H54 (cell line): ENCODE measurements at regions not wholly inside any gene's neighbourhood (a gene's known extent, or its start where the extent isn't known, plus 50 kb on each side); places are given as distances from the start of the nearest gene placed in this dataset.

Experiments used
- DNase-seq: peaks from one replicate; pipeline ENCODE4 v3.0.0; 2011; ENCODE audit warnings: low spot score, mixed read lengths; ENCODE audit not compliant: insufficient read length
- FAIRE-seq: peaks from 3 replicates; lab custom pipeline; 2011; peaks lifted over from hg19 to GRCh38; lab: Jason Lieb, UNC
- POLR2A ChIP-seq: IDR thresholded peaks from 2 replicates; pipeline ENCODE4 v1.6.1; 2011; ENCODE audit warnings: low read depth, mild to moderate bottlenecking, low read length

GRCh38 chrX:147626605-147627004, 285.1 kb upstream of the FMR1 start:
- no peak for DNase-seq
- FAIRE-seq: no peak
- TF ChIP-seq POLR2A: no peak

DNA sequence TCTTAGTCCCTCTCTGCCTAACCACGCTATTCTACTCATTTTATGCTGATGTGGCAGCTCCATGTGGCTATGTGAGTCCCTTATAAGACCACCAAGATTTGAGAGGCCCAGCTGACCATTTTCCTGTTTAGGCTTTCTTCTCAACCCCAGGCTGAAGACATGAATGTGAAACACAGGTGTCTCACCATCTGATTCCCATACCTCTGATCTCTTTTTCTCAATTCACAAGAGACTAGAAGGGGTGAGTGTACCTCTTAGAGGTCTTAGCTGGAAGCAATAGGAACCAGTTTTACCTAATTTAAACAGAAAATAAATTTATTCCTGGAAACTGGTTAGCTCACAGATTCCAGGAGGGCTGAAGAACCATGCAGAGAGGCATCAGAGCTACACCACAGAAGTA, 276.5 kb upstream of the FMR1 start:
- no peak for FAIRE-seq
- DNase-seq: no peak
- TF ChIP-seq POLR2A: no peak

DNA sequence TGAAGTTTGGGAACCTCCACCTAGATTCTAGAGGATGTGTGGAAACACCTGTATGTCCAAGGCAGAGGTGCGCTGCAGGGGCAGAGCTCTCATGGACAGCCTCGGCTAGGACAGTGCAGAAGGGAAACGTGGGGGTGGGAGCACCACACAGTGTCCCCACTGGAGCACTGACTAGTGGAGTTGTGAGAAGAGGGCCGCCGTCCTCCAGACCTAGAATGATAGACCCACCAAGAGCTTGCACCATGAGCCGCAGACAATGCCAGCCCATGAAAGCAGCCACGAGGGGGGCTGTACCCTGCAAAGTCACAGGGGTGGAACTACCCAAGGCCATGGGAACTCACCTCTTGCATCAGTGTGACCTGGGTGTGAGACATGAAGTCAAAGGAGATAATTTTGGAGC, 274.5 kb upstream of the FMR1 start:
- DNase-seq (no peak), FAIRE-seq (no peak)
- no peak for TF ChIP-seq POLR2A

GRCh38 chrX:147646949-147647723, 264.6 kb upstream of the FMR1 start:
- FAIRE-seq (no peak), DNase-seq (no peak)
- no peak for TF ChIP-seq POLR2A

- no peak for FAIRE-seq
Observed at GRCh38 chrX:147675819-147676218, 235.9 kb upstream of the FMR1 start.

DNA sequence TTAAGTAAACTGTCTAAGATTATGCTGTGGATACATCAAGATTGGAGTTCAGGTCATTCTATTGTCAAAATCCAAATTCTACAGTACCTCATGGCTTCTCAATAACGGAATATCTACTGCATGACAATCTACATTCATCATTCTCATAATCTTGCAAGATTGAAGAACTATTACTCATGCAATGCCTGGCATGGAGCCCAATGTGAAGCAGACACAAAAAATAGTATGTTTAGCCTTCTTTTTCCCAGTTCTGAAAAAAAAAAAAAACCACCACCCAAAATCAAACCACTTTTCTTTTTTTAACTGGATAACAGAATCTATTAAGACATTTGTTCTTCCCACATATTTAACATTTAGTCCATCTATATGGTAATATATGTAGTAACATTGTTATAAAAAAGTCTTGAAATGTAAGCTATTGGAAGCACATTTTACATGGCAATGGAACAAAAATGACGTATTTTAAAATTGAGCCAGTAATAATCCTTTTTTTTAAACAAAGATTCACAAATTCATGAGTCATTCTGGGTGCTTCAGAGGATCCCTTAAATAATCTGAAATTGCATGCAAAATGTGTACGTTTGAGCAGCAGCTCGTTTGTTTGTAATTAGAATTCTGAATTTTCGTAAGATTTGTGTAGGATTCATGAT, 232.2 kb upstream of the FMR1 start:
- no peak for DNase-seq
- no peak for FAIRE-seq
- no peak for TF ChIP-seq POLR2A

More at GRCh38 chrX:147675819-147676218, 235.9 kb upstream of the FMR1 start:
- DNase-seq: no peak
- no peak for TF ChIP-seq POLR2A

DNA sequence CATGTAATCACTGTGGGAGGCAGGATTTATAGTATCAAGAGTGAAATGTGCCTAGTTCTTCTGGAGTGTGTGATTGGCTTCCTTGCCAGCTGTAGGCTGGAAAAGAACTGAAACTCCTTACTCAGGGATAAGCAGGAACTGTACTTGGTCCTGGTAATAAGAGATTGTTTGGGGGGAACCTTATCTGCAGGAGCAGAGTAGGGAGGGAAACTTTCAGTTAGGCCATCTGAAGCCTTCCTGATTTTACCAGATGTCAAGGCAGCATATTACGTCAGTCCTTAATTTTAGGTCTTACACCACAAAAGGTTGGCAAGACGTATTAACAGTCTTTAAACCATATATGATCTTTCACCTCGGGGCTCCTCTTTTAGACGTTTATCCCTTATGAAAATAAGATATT, 231.5 kb upstream of the FMR1 start:
- DNase-seq (no peak), FAIRE-seq (no peak)
- TF ChIP-seq POLR2A: no peak

GRCh38 chrX:147693511-147693910, 218.2 kb upstream of the FMR1 start:
- TF ChIP-seq POLR2A: no peak
- no peak for DNase-seq
- FAIRE-seq: no peak

DNA sequence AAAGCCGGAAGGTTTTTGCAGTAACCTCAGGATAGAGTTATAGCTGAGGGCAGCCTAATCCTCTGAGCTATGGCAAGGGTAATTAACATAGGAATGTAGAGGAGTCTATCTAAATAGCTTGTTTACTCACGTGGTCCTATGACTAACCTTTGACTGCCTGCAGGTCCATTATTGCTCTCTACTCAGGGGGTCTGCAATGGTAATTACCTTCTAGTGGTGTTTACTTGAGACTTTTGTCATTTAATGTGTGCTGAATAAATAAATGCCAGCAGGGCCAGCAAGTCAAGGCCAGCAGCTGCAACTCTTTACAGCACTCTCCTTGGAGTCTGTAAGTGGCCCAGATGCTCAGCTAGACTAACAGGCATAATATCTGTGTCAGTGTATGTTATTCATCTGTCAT, 212.7 kb upstream of the FMR1 start:
- no peak for FAIRE-seq
- TF ChIP-seq POLR2A: no peak

GRCh38 chrX:147710301-147710700, 201.4 kb upstream of the FMR1 start:
- TF ChIP-seq POLR2A: no peak

More for the DNA sequence above, 212.7 kb upstream of the FMR1 start:
- DNase-seq: no peak

GRCh38 chrX:147733369-147733768, 178.3 kb upstream of the FMR1 start:
- no peak for FAIRE-seq
- no peak for TF ChIP-seq POLR2A

More at GRCh38 chrX:147710301-147710700, 201.4 kb upstream of the FMR1 start:
- FAIRE-seq (no peak), DNase-seq (no peak)

DNA sequence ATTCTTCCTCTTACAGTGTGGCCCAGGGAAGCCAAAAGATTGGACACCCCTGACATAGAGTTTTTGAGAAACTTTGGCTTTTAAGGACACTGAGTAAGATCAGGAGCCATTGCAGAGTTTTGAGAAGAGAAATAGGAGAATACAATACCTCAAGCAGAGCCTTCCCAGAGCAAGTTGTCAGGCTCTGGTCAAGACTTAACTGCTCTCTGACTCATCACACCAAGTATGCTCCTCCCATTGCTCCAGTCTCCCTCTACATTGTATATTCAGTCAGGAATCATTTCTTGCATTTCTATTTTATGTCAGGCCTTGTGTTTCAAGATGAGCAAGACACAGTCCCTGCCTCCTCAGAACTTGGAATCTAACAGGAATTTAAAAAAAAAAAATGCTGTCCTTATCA, 176.4 kb upstream of the FMR1 start:
- FAIRE-seq (no peak), DNase-seq (no peak)
- TF ChIP-seq POLR2A: no peak

More at GRCh38 chrX:147733369-147733768, 178.3 kb upstream of the FMR1 start:
- DNase-seq: no peak

DNA sequence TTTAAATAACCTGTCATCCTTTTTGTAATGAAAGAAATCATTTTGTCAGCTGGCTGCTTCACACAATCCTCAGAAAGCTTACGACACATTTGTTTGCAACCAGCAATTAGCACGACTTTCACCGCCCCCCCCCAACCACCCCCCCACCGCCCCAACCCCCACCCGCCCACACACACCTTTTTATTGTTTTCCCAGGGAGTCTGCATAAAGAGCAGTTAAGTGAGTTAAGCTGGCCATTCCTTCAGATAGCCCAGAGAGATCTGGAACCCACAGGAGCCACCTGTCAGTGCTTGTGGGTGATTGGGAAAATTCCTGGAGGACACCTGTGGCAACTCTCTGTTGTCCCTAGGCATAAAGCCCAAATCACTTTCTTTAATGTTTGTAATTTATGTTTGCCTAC, 175.7 kb upstream of the FMR1 start:
- DNase-seq (no peak), FAIRE-seq (no peak)
- no peak for TF ChIP-seq POLR2A

- TF ChIP-seq POLR2A: no peak
- FAIRE-seq (no peak), DNase-seq (no peak)
Observed at GRCh38 chrX:147737690-147738089, 174.0 kb upstream of the FMR1 start.

DNA sequence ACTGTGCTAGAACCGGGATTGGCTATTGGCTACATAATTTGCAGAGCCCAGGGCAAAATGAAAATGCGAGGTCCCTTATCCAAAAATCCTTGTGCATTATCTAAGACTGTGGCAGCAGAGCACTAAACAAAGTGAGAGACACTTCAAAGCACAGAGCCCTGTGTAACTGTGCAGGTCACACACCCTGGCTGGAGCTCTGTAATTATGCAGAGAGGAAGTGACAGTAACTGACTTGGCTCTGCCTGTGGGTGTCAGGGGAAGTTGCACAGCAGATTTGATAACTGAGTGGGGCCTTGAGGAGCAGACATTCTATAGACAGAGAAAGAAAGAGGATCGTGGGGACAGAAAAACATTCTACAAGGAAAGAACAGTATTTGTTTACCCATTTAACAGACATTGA, 173.5 kb upstream of the FMR1 start:
- DNase-seq (no peak), FAIRE-seq (no peak)
- no peak for TF ChIP-seq POLR2A
